Small intestine (tissue), 7 donors: ENCODE measurements at regions not wholly inside any gene's neighbourhood (a gene's known extent, or its start where the extent isn't known, plus 50 kb on each side); places are given as distances from the start of the nearest gene placed in this dataset.

Experiments
- DNase-seq, 2 donors: peaks; one replicate each; pipeline versions ENCODE4 v3.0.0 to v3.0.0-alpha.2; 2013
- FAIRE-seq: peaks from 2 replicates; lab custom pipeline; 2012; peaks lifted over from hg19 to GRCh38; lab: Jason Lieb, UNC
- H3K27ac ChIP-seq, 3 donors: one replicate each; pipeline ENCODE4 v1.5.1; 2013; ENCODE audit warnings: low read length in 2 of 3, mild to moderate bottlenecking in 2 of 3, control low read depth in 1 of 3, inconsistent platforms in 1 of 3, low read depth in 1 of 3, moderate library complexity in 1 of 3
- H3K27me3 ChIP-seq, 3 donors: one replicate each; pipeline ENCODE4 v1.6.1; 2013; ENCODE audit warnings: low read length in 3 of 3, inconsistent platforms in 1 of 3; ENCODE audit not compliant: control insufficient read depth in 3 of 3, insufficient read depth in 3 of 3
- H3K36me3 ChIP-seq, 3 donors: one replicate each; pipeline ENCODE4 v1.6.1; 2013; ENCODE audit warnings: low read length in 3 of 3, inconsistent platforms in 1 of 3, low read depth in 1 of 3, mild to moderate bottlenecking in 1 of 3, moderate library complexity in 1 of 3; ENCODE audit not compliant: control insufficient read depth in 3 of 3, insufficient read depth in 2 of 3
- H3K4me1 ChIP-seq, 3 donors: one replicate each; pipeline ENCODE4 v1.6.1; 2013; ENCODE audit warnings: low read length in 2 of 3, inconsistent platforms in 1 of 3, low read depth in 1 of 3, mild to moderate bottlenecking in 1 of 3, moderate library complexity in 1 of 3; ENCODE audit not compliant: control insufficient read depth in 3 of 3, insufficient read depth in 2 of 3
- H3K4me3 ChIP-seq, 3 donors: one replicate each; pipeline ENCODE4 v1.5.1; 2013; ENCODE audit warnings: low read length in 3 of 3, control low read depth in 1 of 3, inconsistent platforms in 1 of 3, low read depth in 1 of 3, mild to moderate bottlenecking in 1 of 3, moderate library complexity in 1 of 3
- H3K9me3 ChIP-seq, 2 donors: one replicate each; pipeline ENCODE4 v1.6.1; 2013; ENCODE audit warnings: low read depth in 1 of 2, low read length in 1 of 2; ENCODE audit not compliant: control insufficient read depth in 2 of 2, insufficient read depth in 1 of 2
- WGBS, 3 donors: extraction: QIAGEN DNeasy Blood & Tissue Kit; methylation state at CpG; one replicate each; pipeline ENCODE4 v1.1.7; 2013; 5-methylcytosine and 5-hydroxymethylcytosine counted together
- donor health status: healthy with polysubstance abuse.
- donor health status: control.
- donor health status: control.
- donor health status: Bipolar disorder and iron deficiency.
- donor health status: healthy.

DNA sequence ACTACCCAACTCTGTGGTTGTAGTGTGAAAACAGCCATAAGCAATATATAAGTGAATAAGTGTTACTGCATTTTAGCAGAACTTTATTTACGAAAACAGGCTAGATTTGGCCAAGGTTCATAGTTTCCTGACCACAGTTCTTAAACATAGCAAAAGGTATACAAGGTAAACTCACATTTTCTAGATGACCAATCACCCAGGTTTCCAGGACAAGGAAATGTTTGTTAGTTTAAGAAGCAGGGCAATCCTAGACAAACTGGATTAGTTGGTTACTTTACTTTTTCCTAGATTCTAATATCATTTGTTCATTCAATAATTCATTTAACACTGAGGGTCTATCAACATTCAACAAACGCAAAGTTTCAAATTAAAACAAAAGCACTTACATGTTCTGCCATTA, 201.7 kb downstream of the SPRY2 start:
- DNase-seq (no peak), FAIRE-seq (no peak)
- H3K9me3 ChIP-seq, result no peaks in the 10 kb centered on the region
- H3K4me1 ChIP-seq, result peaks cover 0 to 6% (median 3%) of the 10 kb centered on the region in 3 donors
- no peaks in the 10 kb centered on the region for H3K36me3 ChIP-seq
- no peak overlapping the region for H3K4me3 ChIP-seq
- no peaks in the 10 kb centered on the region for H3K27me3 ChIP-seq
- H3K27ac ChIP-seq, result no peak overlapping the region
- WGBS, 3 donors, result 86 to 95% (median 93%) methylated on average over 2 of the region's 2 CpGs

DNA sequence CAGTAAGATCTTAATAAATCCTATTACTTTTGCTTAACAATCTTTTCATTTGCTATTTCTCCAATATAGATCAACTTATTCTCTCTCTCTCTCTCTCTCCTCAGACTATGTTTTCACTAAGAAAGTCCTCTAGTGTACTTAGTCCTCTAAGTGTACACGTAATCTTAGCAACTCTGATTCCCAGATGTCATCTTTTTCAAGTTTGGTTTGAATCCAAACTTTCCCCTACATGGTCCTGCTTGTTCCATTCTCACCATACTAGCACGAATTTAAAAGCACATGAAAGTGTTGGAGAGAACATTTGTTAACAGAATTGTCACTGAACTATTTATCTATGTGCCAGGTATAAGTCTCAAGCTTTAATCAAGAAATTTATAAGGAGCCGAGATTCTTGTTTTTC, 202.9 kb downstream of the SPRY2 start:
- Histone ChIP-seq H3K27ac (no peak overlapping the region), H3K4me3 (no peak overlapping the region), H3K4me1 (peaks cover 0 to 16% (median 3%) of the 10 kb centered on the region in 3 donors), H3K9me3 (no peaks in the 10 kb centered on the region), H3K27me3 (no peaks in the 10 kb centered on the region), H3K36me3 (no peaks in the 10 kb centered on the region)
- WGBS, 3 donors, result 70 to 76% (median 75%) methylated on average over 3 of the region's 3 CpGs
- DNase-seq (no peak), FAIRE-seq (no peak)

DNA sequence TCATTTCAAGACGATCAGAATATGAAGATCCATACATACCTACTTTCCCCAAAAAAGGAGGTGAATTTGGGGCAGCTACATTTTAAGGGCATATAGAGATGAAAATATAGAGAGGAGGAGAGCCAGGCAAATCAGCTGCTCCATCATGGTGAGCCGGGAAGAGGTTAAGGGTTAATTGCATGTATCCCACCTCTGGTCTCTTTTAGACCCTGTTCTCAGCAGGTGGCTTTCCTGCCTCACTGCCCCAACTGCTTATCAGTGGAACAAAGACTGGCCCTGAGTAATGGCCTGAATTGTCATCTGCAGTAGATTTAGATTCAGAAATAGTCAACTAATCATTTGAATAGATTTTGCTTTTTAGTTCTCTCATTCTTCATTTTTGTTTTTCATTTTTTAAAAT, 206.6 kb downstream of the SPRY2 start:
- Histone ChIP-seq H3K4me1 (peaks cover 0 to 24% (median 0%) of the 10 kb centered on the region in 3 donors), H3K9me3 (no peaks in the 10 kb centered on the region), H3K36me3 (no peaks in the 10 kb centered on the region), H3K27me3 (no peaks in the 10 kb centered on the region), H3K4me3 (no peak overlapping the region), H3K27ac (no peak overlapping the region)
- WGBS, 3 donors, result 60 to 70% (median 64%) methylated on average over 2 of the region's 2 CpGs
- DNase-seq (no peak), FAIRE-seq (no peak)

DNA sequence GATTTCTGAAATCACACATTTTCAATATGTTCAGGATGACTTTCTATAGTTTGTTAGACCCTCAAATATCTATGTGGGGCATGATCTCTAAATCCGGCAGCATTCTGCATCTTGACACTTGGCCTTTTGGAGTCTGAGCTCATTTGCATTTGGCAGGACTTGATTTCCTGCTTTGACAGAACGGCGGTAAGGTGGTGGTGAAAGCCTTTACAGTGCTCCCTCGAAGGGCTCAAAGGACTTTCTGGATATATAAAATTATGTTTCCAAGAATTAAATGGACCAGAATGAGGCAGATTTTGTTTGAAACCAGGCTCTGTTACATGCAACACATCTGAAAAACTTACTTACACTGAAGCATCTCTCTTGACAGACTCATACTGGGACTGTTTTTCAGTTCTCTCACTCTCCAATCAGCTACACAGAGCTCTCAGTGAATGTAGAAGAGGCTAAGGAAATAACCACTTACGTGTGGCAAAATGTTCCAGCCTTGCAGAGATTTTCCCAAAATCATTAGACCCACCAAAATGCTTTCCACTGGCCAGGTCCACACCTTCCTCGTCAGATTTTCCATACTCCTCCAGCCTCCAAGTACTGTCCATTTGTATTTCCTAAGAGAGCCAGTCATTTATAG, 207.2 kb downstream of the SPRY2 start:
- FAIRE-seq (no peak), DNase-seq (peak; percentile 45 to 54)
- Histone ChIP-seq H3K9me3 (no peaks in the 10 kb centered on the region), H3K27me3 (no peaks in the 10 kb centered on the region), H3K36me3 (no peaks in the 10 kb centered on the region), H3K4me3 (no peak overlapping the region), H3K27ac (peak overlapping the region in 2 of 3 donors; percentile 45 to 88), H3K4me1 (peaks cover 0 to 24% (median 0%) of the 10 kb centered on the region in 3 donors)
- 18 to 29% (median 26%) methylated on average over 6 of the region's 6 CpGs for WGBS, 3 donors

- H3K9me3 ChIP-seq, result no peaks in the 10 kb centered on the region
- 7 to 20% (median 9%) methylated on average over 11 of the region's 11 CpGs for WGBS, 3 donors
- H3K4me1 ChIP-seq, result peaks cover 0 to 24% (median 0%) of the 10 kb centered on the region in 3 donors
- no peaks in the 10 kb centered on the region for H3K36me3 ChIP-seq
- DNase-seq, result peak; percentile 93 to 94
- H3K27me3 ChIP-seq, result no peaks in the 10 kb centered on the region
- H3K27ac ChIP-seq, result peak overlapping the region; percentile 64 to 88 (median 67)
- peak; percentile 26 for FAIRE-seq
- H3K4me3 ChIP-seq, result peak overlapping the region in 1 of 3 donors; percentile 5
These were observed 208.0 kb downstream of the SPRY2 start for GRCh38 chr13:80132741-80133601.

- DNase-seq (peak; percentile 53 to 62), FAIRE-seq (no peak)
- Histone ChIP-seq H3K27me3 (no peaks in the 10 kb centered on the region), H3K36me3 (no peaks in the 10 kb centered on the region), H3K4me3 (peak overlapping the region in 1 of 3 donors; percentile 19), H3K27ac (peak overlapping the region in 1 of 3 donors; percentile 34), H3K4me1 (peaks cover 0 to 24% (median 0%) of the 10 kb centered on the region in 3 donors), H3K9me3 (no peaks in the 10 kb centered on the region)
- WGBS, 3 donors, result 5 to 15% (median 13%) methylated on average over 4 of the region's 4 CpGs
These were observed 209.7 kb downstream of the SPRY2 start for GRCh38 chr13:80131204-80131603.

GRCh38 chr13:80126389-80127068, 214.4 kb downstream of the SPRY2 start:
- no peak for FAIRE-seq
- WGBS, 3 donors, result 52 to 70% (median 69%) methylated on average over 1 of the region's 1 CpG
- DNase-seq, result no peak
- no peaks in the 10 kb centered on the region for H3K9me3 ChIP-seq
- no peak overlapping the region for H3K4me3 ChIP-seq
- H3K4me1 ChIP-seq, result peaks cover 0 to 6% (median 0%) of the 10 kb centered on the region in 3 donors
- H3K27ac ChIP-seq, result no peak overlapping the region
- H3K27me3 ChIP-seq, result no peaks in the 10 kb centered on the region
- no peaks in the 10 kb centered on the region for H3K36me3 ChIP-seq

DNA sequence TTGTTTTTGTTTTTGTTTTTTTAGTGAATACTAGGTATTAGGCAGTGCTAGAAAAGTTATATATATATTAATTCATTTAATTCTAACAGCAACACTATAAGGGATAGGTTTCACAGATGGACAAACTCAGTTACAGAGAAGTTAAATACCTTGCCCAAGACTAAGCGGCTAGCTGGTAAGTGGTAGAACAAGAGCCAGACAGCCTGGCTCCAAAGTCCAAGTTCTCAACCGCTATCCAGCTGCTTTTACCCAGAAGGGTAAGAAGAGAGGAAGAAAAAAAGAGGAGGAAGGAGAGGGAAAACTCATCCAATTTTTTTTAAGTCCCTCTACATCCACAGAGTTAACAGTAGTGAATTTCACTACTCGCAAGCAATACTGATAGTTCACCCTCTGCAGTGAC, 217.0 kb downstream of the SPRY2 start:
- FAIRE-seq (no peak), DNase-seq (peak in 1 of 2 donors; percentile 47)
- no peaks in the 10 kb centered on the region for H3K9me3 ChIP-seq
- no peak overlapping the region for H3K27ac ChIP-seq
- no peaks in the 10 kb centered on the region for H3K36me3 ChIP-seq
- no peaks in the 10 kb centered on the region for H3K27me3 ChIP-seq
- 56 to 83% (median 66%) methylated on average over 3 of the region's 3 CpGs for WGBS, 3 donors
- no peaks in the 10 kb centered on the region for H3K4me1 ChIP-seq
- H3K4me3 ChIP-seq, result no peak overlapping the region
